22Rv1 (cell line): ENCODE measurements at regions not wholly inside any gene's neighbourhood (a gene's known extent, or its start where the extent isn't known, plus 50 kb on each side); places are given as distances from the start of the nearest gene placed in this dataset.

Source experiments
- CTCF ChIP-seq: fragments of 450-650 bp; IDR thresholded peaks from 2 replicates; pipeline ENCODE4 v1.5.1; 2017; ENCODE audit warnings: mild to moderate bottlenecking
- ZFX ChIP-seq: fragments of 450-650 bp; IDR thresholded peaks from 2 replicates; pipeline ENCODE4 v1.6.1; 2017; ENCODE audit warnings: antibody characterized with exemption, borderline replicate concordance

GRCh38 chr2:175679231-175679630 lies 322.8 kb downstream of the LNPK start:
- no peak for TF ChIP-seq CTCF
- TF ChIP-seq ZFX: no peak
